ENCODE measurements at regions not wholly inside any gene's neighbourhood (a gene's known extent, or its start where the extent isn't known, plus 50 kb on each side); places are given as distances from the start of the nearest gene placed in this dataset.

GRCh38 chr10:84994722-84995121 is 666.3 kb downstream of the CCSER2 start:
- H3K4me1 ChIP-seq (ENCODE audit: insufficient read depth) = peaks cover 7% of the 10 kb centered on the region
- H3K27me3 ChIP-seq = no peaks in the 10 kb centered on the region
- 88% methylated on average over 1 of the region's 1 CpG for WGBS (ENCODE audit: low lambda C conversion rate, missing lambda C conversion rate)
- no peak overlapping the region for H3K4me2 ChIP-seq
- no peak overlapping the region for H2AFZ ChIP-seq
- H4K20me1 ChIP-seq (ENCODE audit: insufficient read depth, poor library complexity, severe bottlenecking) = no peaks in the 10 kb centered on the region
- no peak for TF ChIP-seq CTCF (IDR thresholded peaks at IDR 0.05; ENCODE audit: poor library complexity)
- TF ChIP-seq EZH2 (IDR thresholded peaks at IDR 0.05; ENCODE audit: borderline replicate concordance) = no peak
- TF ChIP-seq EZH2phosphoT487 (IDR thresholded peaks at IDR 0.05; ENCODE audit: low read depth, severe bottlenecking, unreplicated experiment) = no peak
- H3K36me3 ChIP-seq (replicated peaks; ENCODE audit: insufficient read depth, low read depth) = no peaks in the 10 kb centered on the region
- no peak for DNase-seq (ENCODE audit: low spot score)
- no peaks in the 10 kb centered on the region for H3K9me2 ChIP-seq (replicated peaks; ENCODE audit: insufficient read depth)
- no peaks in the 10 kb centered on the region for H3K9me3 ChIP-seq (ENCODE audit: low read depth)
- no peak overlapping the region for H3K4me3 ChIP-seq
- H3K27ac ChIP-seq = no peak overlapping the region
- no peaks in the 10 kb centered on the region for H3K79me2 ChIP-seq

- H3K79me2 ChIP-seq = no peaks in the 10 kb centered on the region
- 66% methylated on average over 3 of the region's 3 CpGs for WGBS (ENCODE audit: low lambda C conversion rate, missing lambda C conversion rate)
- H3K9me3 ChIP-seq (ENCODE audit: low read depth) = no peaks in the 10 kb centered on the region
- H3K36me3 ChIP-seq (replicated peaks; ENCODE audit: insufficient read depth, low read depth) = no peaks in the 10 kb centered on the region
- H2AFZ ChIP-seq = no peak overlapping the region
- H3K4me3 ChIP-seq = no peak overlapping the region
- no peak overlapping the region for H3K4me2 ChIP-seq
- peaks cover 7% of the 10 kb centered on the region for H3K4me1 ChIP-seq (ENCODE audit: insufficient read depth)
- DNase-seq (ENCODE audit: low spot score) = no peak
- no peak overlapping the region for H3K27ac ChIP-seq
- TF ChIP-seq CTCF (IDR thresholded peaks at IDR 0.05; ENCODE audit: poor library complexity) = no peak
- no peaks in the 10 kb centered on the region for H3K9me2 ChIP-seq (replicated peaks; ENCODE audit: insufficient read depth)
- H3K27me3 ChIP-seq = no peaks in the 10 kb centered on the region
- H4K20me1 ChIP-seq (ENCODE audit: insufficient read depth, poor library complexity, severe bottlenecking) = no peaks in the 10 kb centered on the region
Observed at GRCh38 chr10:84996580-84996979, 668.2 kb downstream of the CCSER2 start.

- Histone ChIP-seq H3K79me2 (no peaks in the 10 kb centered on the region), H3K9me3 (ENCODE audit: low read depth) (no peaks in the 10 kb centered on the region), H4K20me1 (ENCODE audit: insufficient read depth, poor library complexity, severe bottlenecking) (no peaks in the 10 kb centered on the region), H2AFZ (no peak overlapping the region), H3K9me2 (replicated peaks; ENCODE audit: insufficient read depth) (no peaks in the 10 kb centered on the region), H3K36me3 (replicated peaks; ENCODE audit: insufficient read depth, low read depth) (no peaks in the 10 kb centered on the region), H3K27ac (no peak overlapping the region), H3K27me3 (no peaks in the 10 kb centered on the region), H3K4me2 (no peak overlapping the region), H3K4me1 (ENCODE audit: insufficient read depth) (peaks cover 7% of the 10 kb centered on the region), H3K4me3 (no peak overlapping the region)
- no peak for DNase-seq (ENCODE audit: low spot score)
- 54% methylated on average over 2 of the region's 2 CpGs for WGBS (ENCODE audit: low lambda C conversion rate, missing lambda C conversion rate)
- TF ChIP-seq EZH2 (IDR thresholded peaks at IDR 0.05; ENCODE audit: borderline replicate concordance) (no peak), EZH2phosphoT487 (IDR thresholded peaks at IDR 0.05; ENCODE audit: low read depth, severe bottlenecking, unreplicated experiment) (no peak), CTCF (IDR thresholded peaks at IDR 0.05; ENCODE audit: poor library complexity) (no peak)
Observed at GRCh38 chr10:84997870-84998269, 669.5 kb downstream of the CCSER2 start.

- Histone ChIP-seq H3K79me2 (no peaks in the 10 kb centered on the region), H3K9me3 (ENCODE audit: low read depth) (no peaks in the 10 kb centered on the region), H3K9me2 (replicated peaks; ENCODE audit: insufficient read depth) (no peaks in the 10 kb centered on the region), H3K4me3 (no peak overlapping the region), H2AFZ (no peak overlapping the region), H3K4me1 (ENCODE audit: insufficient read depth) (peaks cover 7% of the 10 kb centered on the region), H3K36me3 (replicated peaks; ENCODE audit: insufficient read depth, low read depth) (no peaks in the 10 kb centered on the region), H3K27me3 (no peaks in the 10 kb centered on the region), H3K27ac (no peak overlapping the region), H4K20me1 (ENCODE audit: insufficient read depth, poor library complexity, severe bottlenecking) (no peaks in the 10 kb centered on the region), H3K4me2 (no peak overlapping the region)
- TF ChIP-seq CTCF (IDR thresholded peaks at IDR 0.05; ENCODE audit: poor library complexity) (no peak), EZH2phosphoT487 (IDR thresholded peaks at IDR 0.05; ENCODE audit: low read depth, severe bottlenecking, unreplicated experiment) (no peak), EZH2 (IDR thresholded peaks at IDR 0.05; ENCODE audit: borderline replicate concordance) (no peak)
- WGBS (ENCODE audit: low lambda C conversion rate, missing lambda C conversion rate) = 88% methylated on average over 4 of the region's 4 CpGs
- DNase-seq (ENCODE audit: low spot score) = no peak
Observed at GRCh38 chr10:84999929-85000328, 671.5 kb downstream of the CCSER2 start.
